Mucosa of descending colon (tissue), 3 donors: ENCODE measurements at regions not wholly inside any gene's neighbourhood (a gene's known extent, or its start where the extent isn't known, plus 50 kb on each side); places are given as distances from the start of the nearest gene placed in this dataset.

Experiments used
- ATAC-seq: fragments of 200-7000 bp; cut with Tn5 transposase; one replicate; pipeline ENCODE4 v1.9.1; 2020; ENCODE audit warnings: mild to moderate bottlenecking, moderate library complexity
- DNase-seq, 3 donors: peaks; one replicate each; pipeline ENCODE4 v3.0.0-alpha.2; 2020
- H3K36me3 ChIP-seq: fragments of 200-600 bp; one replicate; pipeline ENCODE4 v1.8.0; 2021; ENCODE audit warnings: low read depth, mild to moderate bottlenecking
- H3K4me1 ChIP-seq: fragments of 200-600 bp; one replicate; pipeline ENCODE4 v1.8.0; 2021; ENCODE audit warnings: low read depth, mild to moderate bottlenecking
- H3K4me3 ChIP-seq: fragments of 200-600 bp; one replicate; pipeline ENCODE4 v1.8.0; 2021; ENCODE audit warnings: mild to moderate bottlenecking
- H3K9me3 ChIP-seq: fragments of 200-600 bp; one replicate; pipeline ENCODE4 v1.8.0; 2021; ENCODE audit warnings: mild to moderate bottlenecking
- intact Hi-C, 2 donors: fragments of 100-400 bp; cut with DNase I in 1 of 2; cut with micrococcal nuclease in 1 of 2; formaldehyde crosslinking; loops; one replicate each; pipeline versions ENCODE4 v1.11.0 to v1.11.1; 2022; cut with DNase I, micrococcal nuclease
- TF ChIP-seq, protein P1 (sequence below): fragments of 200-600 bp; IDR thresholded peaks from one replicate; pipeline ENCODE4 v1.8.0; 2022; ENCODE audit warnings: antibody characterized with exemption, mild to moderate bottlenecking
- donor health status: DM: no; HTN: no; CAD: no; lungs with moderate emphysema.
- donor health status: DM: no; HTN: no; CAD: no.
- donor health status: DM: no; HTN: yes; CAD: no.

DNA sequence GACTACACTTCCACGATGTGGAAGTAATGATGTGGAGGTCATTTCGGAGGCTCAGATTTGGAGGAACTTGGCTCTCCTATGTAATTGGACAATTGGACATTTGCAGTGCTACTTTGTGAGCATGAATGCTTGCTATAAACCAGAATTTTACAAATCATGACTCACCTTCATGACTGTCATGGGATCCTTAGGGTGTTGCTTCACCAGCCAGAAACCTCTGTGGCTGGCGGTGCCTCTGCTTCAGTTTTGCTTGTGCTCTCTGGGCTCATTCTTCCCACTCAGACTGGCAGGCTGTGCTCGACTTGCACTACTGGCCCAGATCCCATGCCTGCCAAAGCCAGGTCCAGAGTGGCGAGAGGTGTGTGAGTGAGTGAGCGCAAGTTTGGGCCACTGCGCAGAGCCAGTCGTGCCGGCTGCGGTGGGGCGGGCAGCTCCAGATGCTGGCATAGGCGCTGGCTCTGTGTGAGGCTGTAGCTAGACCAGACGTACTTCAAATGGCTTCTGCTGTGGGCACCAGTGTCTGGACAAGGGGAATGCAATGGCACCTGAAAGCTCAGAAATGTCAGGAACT lies 387.8 kb downstream of the AEBP2 start:
- TF ChIP-seq, protein P1, sequence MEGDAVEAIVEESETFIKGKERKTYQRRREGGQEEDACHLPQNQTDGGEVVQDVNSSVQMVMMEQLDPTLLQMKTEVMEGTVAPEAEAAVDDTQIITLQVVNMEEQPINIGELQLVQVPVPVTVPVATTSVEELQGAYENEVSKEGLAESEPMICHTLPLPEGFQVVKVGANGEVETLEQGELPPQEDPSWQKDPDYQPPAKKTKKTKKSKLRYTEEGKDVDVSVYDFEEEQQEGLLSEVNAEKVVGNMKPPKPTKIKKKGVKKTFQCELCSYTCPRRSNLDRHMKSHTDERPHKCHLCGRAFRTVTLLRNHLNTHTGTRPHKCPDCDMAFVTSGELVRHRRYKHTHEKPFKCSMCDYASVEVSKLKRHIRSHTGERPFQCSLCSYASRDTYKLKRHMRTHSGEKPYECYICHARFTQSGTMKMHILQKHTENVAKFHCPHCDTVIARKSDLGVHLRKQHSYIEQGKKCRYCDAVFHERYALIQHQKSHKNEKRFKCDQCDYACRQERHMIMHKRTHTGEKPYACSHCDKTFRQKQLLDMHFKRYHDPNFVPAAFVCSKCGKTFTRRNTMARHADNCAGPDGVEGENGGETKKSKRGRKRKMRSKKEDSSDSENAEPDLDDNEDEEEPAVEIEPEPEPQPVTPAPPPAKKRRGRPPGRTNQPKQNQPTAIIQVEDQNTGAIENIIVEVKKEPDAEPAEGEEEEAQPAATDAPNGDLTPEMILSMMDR: no peak

DNA sequence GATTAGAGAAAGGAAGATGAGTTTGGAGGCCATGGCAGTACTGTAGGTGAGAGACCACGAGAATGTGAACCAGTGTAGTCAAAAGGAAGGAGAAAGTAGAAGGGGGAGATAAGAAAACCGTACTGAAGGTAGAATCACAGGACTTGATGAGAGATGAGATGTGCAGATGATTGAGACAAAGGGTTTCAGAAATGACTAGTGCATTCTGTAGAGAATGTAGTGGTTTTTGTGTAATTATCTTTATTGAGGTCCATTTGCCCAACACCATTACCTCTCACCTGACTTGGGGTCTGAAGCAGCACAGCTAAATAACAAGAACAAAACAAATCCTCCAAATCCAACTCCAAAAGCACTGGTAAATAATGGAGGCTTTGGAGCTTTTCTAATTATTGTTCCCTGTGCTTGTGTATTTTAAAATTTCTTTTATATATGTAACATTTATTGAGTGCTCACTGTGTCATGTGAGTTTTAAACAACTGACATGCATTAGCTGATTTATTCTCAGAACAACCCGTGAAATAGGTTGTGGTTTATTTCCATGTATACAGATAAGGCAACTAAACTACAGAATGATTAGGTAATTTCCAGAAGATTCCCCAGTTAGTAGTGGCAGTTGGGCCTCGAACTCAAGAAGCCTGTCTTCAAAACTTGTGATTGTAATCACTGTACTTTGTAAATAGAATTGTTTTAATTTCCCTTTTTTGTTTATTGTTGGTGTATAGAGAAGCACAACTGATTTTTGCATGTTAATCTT lies 390.0 kb downstream of the AEBP2 start:
- TF ChIP-seq, protein P1: no peak

More for the DNA sequence above, 387.8 kb downstream of the AEBP2 start:
- Histone ChIP-seq H3K36me3 (no peaks in the 10 kb centered on the region), H3K4me1 (no peaks in the 10 kb centered on the region), H3K9me3 (no peaks in the 10 kb centered on the region), H3K4me3 (no peak overlapping the region)
- DNase-seq (no peak), ATAC-seq (no peak)
- intact Hi-C loops: no loop called here

DNA sequence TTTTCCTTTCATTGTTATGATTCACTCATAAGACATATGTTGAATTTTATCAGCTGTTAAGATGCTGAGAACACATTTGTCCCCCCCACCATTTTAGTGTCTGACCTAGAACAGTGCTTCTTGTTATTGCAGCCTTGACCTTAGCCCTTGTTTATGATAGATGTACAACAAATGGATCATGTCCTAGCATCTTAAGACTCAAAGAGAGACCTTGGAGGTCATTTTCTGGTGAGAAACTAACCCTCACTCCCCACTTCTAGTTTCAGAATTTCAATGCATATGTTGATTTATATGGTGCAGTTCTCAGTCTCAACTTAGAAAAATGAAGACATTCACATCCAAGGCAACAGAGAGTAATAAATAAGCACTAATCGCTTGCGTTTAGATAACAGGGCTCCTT lies 391.2 kb downstream of the AEBP2 start:
- Histone ChIP-seq H3K4me1 (no peaks in the 10 kb centered on the region), H3K4me3 (no peak overlapping the region), H3K36me3 (no peaks in the 10 kb centered on the region), H3K9me3 (no peaks in the 10 kb centered on the region)
- ATAC-seq (no peak), DNase-seq (no peak)
- intact Hi-C loops: no loop called here
- TF ChIP-seq, protein P1: no peak

More for the DNA sequence above, 390.0 kb downstream of the AEBP2 start:
- no peak overlapping the region for H3K4me3 ChIP-seq
- no peaks in the 10 kb centered on the region for H3K9me3 ChIP-seq
- ATAC-seq (no peak), DNase-seq (no peak)
- intact Hi-C loops: no loop called here
- no peaks in the 10 kb centered on the region for H3K4me1 ChIP-seq
- no peaks in the 10 kb centered on the region for H3K36me3 ChIP-seq

DNA sequence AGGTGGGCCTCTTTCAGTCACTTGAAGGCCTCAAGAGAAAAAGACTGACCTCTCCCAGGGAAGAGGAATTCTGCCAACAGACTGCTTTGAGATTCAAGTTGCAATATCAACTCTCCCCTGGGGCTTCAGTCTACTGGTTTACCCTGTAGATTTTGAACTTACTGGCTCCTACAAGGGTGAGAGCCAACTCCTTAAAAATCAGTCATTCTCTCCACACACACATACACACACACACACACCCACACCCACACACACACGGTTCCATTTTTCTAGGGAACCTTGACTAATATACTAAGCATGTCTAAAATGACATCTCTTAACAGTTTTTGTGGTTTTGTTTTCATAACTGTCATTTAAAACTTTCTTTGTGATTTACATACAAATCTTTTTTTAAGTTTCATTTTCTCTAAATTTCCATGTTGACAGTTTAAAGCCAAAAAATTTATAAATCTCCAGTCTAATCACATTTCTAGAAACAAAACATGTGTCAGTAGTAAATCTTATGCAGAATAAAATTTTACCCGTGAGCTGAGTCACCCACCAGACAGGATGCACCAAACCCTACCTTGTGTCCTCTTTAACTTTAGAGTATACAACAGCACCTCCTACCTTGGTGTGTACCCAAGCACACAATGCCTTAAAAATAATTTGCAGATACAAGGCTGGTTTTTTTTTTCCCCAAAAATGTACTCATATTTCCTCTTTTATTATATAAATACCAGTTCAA lies 394.6 kb downstream of the AEBP2 start:
- H3K4me1 ChIP-seq: no peaks in the 10 kb centered on the region
- no peak overlapping the region for H3K4me3 ChIP-seq
- no peaks in the 10 kb centered on the region for H3K9me3 ChIP-seq
- intact Hi-C loops: no loop called here
- TF ChIP-seq, protein P1: no peak
- ATAC-seq (no peak), DNase-seq (no peak)
- H3K36me3 ChIP-seq: no peaks in the 10 kb centered on the region

DNA sequence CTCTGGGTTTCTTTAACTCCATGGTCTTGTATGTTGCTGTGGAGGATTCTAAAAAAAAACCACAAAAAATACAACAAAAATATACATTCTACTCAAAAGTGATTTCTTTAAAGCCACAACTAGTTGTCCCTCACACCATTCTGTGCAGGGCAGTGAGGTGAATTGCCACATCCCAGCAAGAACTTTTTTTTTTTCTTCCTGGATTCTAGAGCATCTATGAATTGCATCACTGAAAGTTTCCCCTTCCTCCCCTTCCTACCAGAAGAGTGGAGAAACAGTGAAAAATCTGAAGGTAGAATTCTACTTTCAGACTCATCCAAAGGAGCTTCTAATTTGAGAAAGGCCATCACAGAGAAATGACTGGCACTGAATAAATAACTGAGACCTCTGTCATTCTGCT lies 395.3 kb downstream of the AEBP2 start:
- Histone ChIP-seq H3K9me3 (no peaks in the 10 kb centered on the region), H3K4me3 (no peak overlapping the region), H3K4me1 (no peaks in the 10 kb centered on the region), H3K36me3 (no peaks in the 10 kb centered on the region)
- DNase-seq (no peak), ATAC-seq (no peak)
- TF ChIP-seq, protein P1: no peak
- intact Hi-C loops: no loop called here
